K562 (cell line): ENCODE measurements at regions not wholly inside any gene's neighbourhood (a gene's known extent, or its start where the extent isn't known, plus 50 kb on each side); places are given as distances from the start of the nearest gene placed in this dataset.

Experiments
- ATAC-seq: fragments of 200-7000 bp; cut with Tn5 transposase; 3 replicates; pipeline ENCODE4 v1.9.1; 2020; ENCODE audit warnings: moderate library complexity
- BruUV-seq: library from RNA; stranded (reverse); fragments of 400-500 nt; replicated peaks from 2 replicates; lab custom pipeline; 2021; lab: Mats Ljungman, UMichigan
- CTCF ChIA-PET: fragments of 300-600 bp; formaldehyde crosslinking; extraction: SDS; loops from one replicate; lab custom pipeline; 2021; ENCODE audit warnings: low intra/inter-chr PET ratio; lab: Yijun Ruan, JAX
- POLR2A ChIA-PET: fragments of 300-600, 350-650 bp; sonication (Branson Sonifier 250); formaldehyde crosslinking; extraction: SDS; loops from one replicate; lab custom pipeline; 2021; ENCODE audit warnings: antibody characterized with exemption, inconsistent platforms; lab: Yijun Ruan, JAX
- DNase-seq, 4 experiments: peaks; one replicate each; pipeline versions ENCODE4 v3.0.0 to v3.0.0-alpha.2; 2011 to 2018; ENCODE audit warnings: low spot score in 3 of 4, mixed read lengths in 3 of 4; ENCODE audit errors: extremely low read depth in 1 of 4
- FAIRE-seq: peaks from 2 replicates; lab custom pipeline; 2011; peaks lifted over from hg19 to GRCh38; lab: Jason Lieb, UNC
- H2AFZ ChIP-seq: 2 replicates; pipeline ENCODE4 v1.6.0; 2011; ENCODE audit warnings: low read depth, low read length, control low read depth, inconsistent platforms
- H3K27ac ChIP-seq: fragments of 200-600 bp; 3 replicates; pipeline ENCODE4 v1.8.0; 2011; ENCODE audit warnings: low read depth, mild to moderate bottlenecking, control low read depth, inconsistent platforms, low read length, moderate library complexity, mixed read lengths; ENCODE audit errors: extremely low read depth
- H3K27me3 ChIP-seq, 2 experiments: fragments of 300-600 bp in 1 of 2; 2 replicates in 1 of 2; 3 replicates in 1 of 2; pipeline versions ENCODE4 v1.6.0 to v1.8.0; 2011; ENCODE audit warnings: inconsistent platforms in 2 of 2, low read length in 2 of 2, mild to moderate bottlenecking in 1 of 2, mixed read lengths in 1 of 2, moderate library complexity in 1 of 2; ENCODE audit not compliant: control insufficient read depth in 2 of 2, insufficient read depth in 2 of 2
- H3K36me3 ChIP-seq: fragments of 300-600 bp; 3 replicates; pipeline ENCODE4 v1.8.0; 2011; ENCODE audit warnings: mild to moderate bottlenecking, low read length, inconsistent platforms; ENCODE audit not compliant: control insufficient read depth, insufficient read depth
- H3K4me1 ChIP-seq, 2 experiments: fragments of 200-600 bp in 1 of 2; replicated peaks in 1 of 2; 2 replicates in 1 of 2; 3 replicates in 1 of 2; pipeline versions ENCODE4 v1.5.1 to v1.8.0; 2011; ENCODE audit warnings: inconsistent platforms in 2 of 2, low read length in 2 of 2, mild to moderate bottlenecking in 1 of 2, mixed read lengths in 1 of 2, moderate library complexity in 1 of 2; ENCODE audit not compliant: control insufficient read depth in 2 of 2, insufficient read depth in 2 of 2
- H3K4me2 ChIP-seq: 2 replicates; pipeline ENCODE4 v1.6.1; 2011; ENCODE audit warnings: low read length, control low read depth, inconsistent platforms, mixed read lengths; ENCODE audit not compliant: insufficient read depth
- H3K4me3 ChIP-seq: fragments of 200-600 bp; sonication (generic), shearing (Covaris generic); 2 replicates; pipeline ENCODE4 v1.5.1; 2016; ENCODE audit warnings: control low read depth, inconsistent platforms
- H3K79me2 ChIP-seq: fragments of 200-600 bp; 3 replicates; pipeline ENCODE4 v1.8.0; 2011; ENCODE audit warnings: low read length, inconsistent platforms; ENCODE audit not compliant: control insufficient read depth, insufficient read depth
- H3K9ac ChIP-seq, 2 experiments: 2 replicates each; pipeline versions ENCODE4 v1.6.0 to v1.6.1; 2011; ENCODE audit warnings: low read depth in 2 of 2, low read length in 2 of 2, control low read depth in 1 of 2, inconsistent platforms in 1 of 2, mild to moderate bottlenecking in 1 of 2, mixed read lengths in 1 of 2; ENCODE audit not compliant: insufficient read depth in 1 of 2
- H3K9me1 ChIP-seq: one replicate; pipeline ENCODE4 v1.6.0; 2011; ENCODE audit warnings: inconsistent platforms, mild to moderate bottlenecking, low read length, moderate library complexity; ENCODE audit not compliant: control insufficient read depth, insufficient read depth
- H3K9me3 ChIP-seq: replicated peaks from 2 replicates; pipeline ENCODE4 v1.5.1; 2011; ENCODE audit warnings: low read depth, low read length, inconsistent platforms; ENCODE audit not compliant: control insufficient read depth, insufficient read depth
- H4K20me1 ChIP-seq: replicated peaks from 2 replicates; pipeline ENCODE4 v1.6.1; 2011; ENCODE audit warnings: low read length, inconsistent platforms, mixed read lengths; ENCODE audit not compliant: control insufficient read depth, insufficient read depth
- ATF7 ChIP-seq: fragments of 450-650 bp; IDR thresholded peaks from 2 replicates; pipeline ENCODE4 v1.7.1; 2014; ENCODE audit warnings: mild to moderate bottlenecking, moderate library complexity
- CBFA2T3 ChIP-seq: fragments of 450-650 bp; IDR thresholded peaks from 2 replicates; pipeline ENCODE4 v1.6.1; 2017
- GATAD2B ChIP-seq: fragments of 450-650 bp; IDR thresholded peaks from 2 replicates; pipeline ENCODE4 v1.6.1; 2017; ENCODE audit warnings: mild to moderate bottlenecking, borderline replicate concordance
- JUNB ChIP-seq: fragments of 450-650 bp; formaldehyde crosslinking; conservative IDR thresholded peaks from 2 replicates; pipeline ENCODE4 v1.4.0; 2020; ENCODE audit warnings: mild to moderate bottlenecking
- KHSRP ChIP-seq: fragments of 450-650 bp; IDR thresholded peaks from 2 replicates; pipeline ENCODE4 v1.6.1; 2017
- ZBTB12 ChIP-seq: fragments of 250-450 bp; sonication (Bioruptor Pico); IDR thresholded peaks from 2 replicates; pipeline ENCODE4 v1.4.0; 2020
- ZNF561 ChIP-seq: fragments of 450-650 bp; formaldehyde crosslinking; conservative IDR thresholded peaks from 2 replicates; pipeline ENCODE4 v1.4.0; 2020; ENCODE audit warnings: mild to moderate bottlenecking, moderate library complexity
- WGBS: fragments of 100-300 bp; shearing (Covaris generic); methylation state at CpG from one replicate; pipeline ENCODE4 v1.1.6; 2016; ENCODE audit warnings: low coverage, mixed read lengths; ENCODE audit not compliant: insufficient coverage; ENCODE audit errors: missing lambda C conversion rate; 5-methylcytosine and 5-hydroxymethylcytosine counted together
- in situ Hi-C: fragments of 300-500 bp; cut with MboI; formaldehyde crosslinking; loops from 4 replicates; pipeline ENCODE4 v1.15.0; 2018; ENCODE audit warnings: inconsistent platforms, mixed read lengths
- intact Hi-C: fragments of 100-400 bp; cut with micrococcal nuclease; formaldehyde crosslinking; loops from 2 replicates; pipeline ENCODE4 v1.14.2; 2022
- TF ChIP-seq, protein P1 (sequence below): fragments of 250-450 bp; sonication (Bioruptor Pico); IDR thresholded peaks from 2 replicates; pipeline ENCODE4 v1.8.0; 2021; ENCODE audit warnings: moderate library complexity, mild to moderate bottlenecking, inconsistent platforms

GRCh38 chr7:156466955-156467625, 173.5 kb upstream of the RNF32 start:
- Histone ChIP-seq H3K27ac (no peak overlapping the region), H3K4me1 (peaks cover 0 to 6% of the 10 kb centered on the region in 2 experiments; a peak in 2 of 5 replicates), H3K36me3 (no peaks in the 10 kb centered on the region), H4K20me1 (peaks cover 3% of the 10 kb centered on the region), H3K4me2 (no peak overlapping the region), H3K27me3 (peaks cover 71 to 82% of the 10 kb centered on the region in 2 experiments), H2AFZ (no peak overlapping the region), H3K9ac (no peak overlapping the region), H3K4me3 (no peak overlapping the region), H3K9me1 (no peaks in the 10 kb centered on the region), H3K79me2 (no peaks in the 10 kb centered on the region), H3K9me3 (no peaks in the 10 kb centered on the region)
- ATAC-seq (no peak), FAIRE-seq (no peak), DNase-seq (no peak)
- in situ Hi-C loops: no loop called here
- TF ChIP-seq CBFA2T3 (no peak), ATF7 (no peak), ZNF561 (CRISPR knock-in tag) (no peak)
- TF ChIP-seq, protein P1, sequence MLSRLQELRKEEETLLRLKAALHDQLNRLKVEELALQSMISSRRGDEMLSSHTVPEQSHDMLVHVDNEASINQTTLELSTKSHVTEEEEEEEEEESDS (CRISPR knock-in tag): no peak
- ChIA-PET POLR2A (no interaction called here), CTCF (no interaction called here)
- intact Hi-C loops: no loop called here
- 2% methylated on average over 11 of the region's 11 CpGs for WGBS
- BruUV-seq: no TSS peak

GRCh38 chr7:156466272-156466671, 174.3 kb upstream of the RNF32 start:
- Histone ChIP-seq H3K36me3 (no peaks in the 10 kb centered on the region), H2AFZ (no peak overlapping the region), H3K4me2 (no peak overlapping the region), H3K4me3 (no peak overlapping the region), H4K20me1 (peaks cover 8% of the 10 kb centered on the region), H3K79me2 (no peaks in the 10 kb centered on the region), H3K27ac (no peak overlapping the region), H3K9me1 (no peaks in the 10 kb centered on the region), H3K4me1 (peaks cover 0 to 6% of the 10 kb centered on the region in 2 experiments; a peak in 2 of 5 replicates), H3K27me3 (peaks cover 70 to 82% of the 10 kb centered on the region in 2 experiments), H3K9me3 (no peaks in the 10 kb centered on the region), H3K9ac (no peak overlapping the region)
- 2% methylated on average over 13 of the region's 13 CpGs for WGBS
- no TSS peak for BruUV-seq
- intact Hi-C loops: no loop called here
- CTCF ChIA-PET: no interaction called here
- in situ Hi-C loops: no loop called here
- DNase-seq (no peak), ATAC-seq (no peak), FAIRE-seq (no peak)
- TF ChIP-seq GATAD2B (no peak), JUNB (CRISPR knock-in tag) (no peak), KHSRP (no peak), ZBTB12 (CRISPR knock-in tag) (no peak)
- POLR2A ChIA-PET: interaction anchor here (0.7 to 0.9 kb wide), 2 partner anchors 8 to 72 kb away, joined by 3 to 4 read pairs; no protein-coding TSS in a partner anchor
